Transverse colon (tissue), 4 donors: ENCODE measurements at regions not wholly inside any gene's neighbourhood (a gene's known extent, or its start where the extent isn't known, plus 50 kb on each side); places are given as distances from the start of the nearest gene placed in this dataset.

Source experiments
- DNase-seq: peaks from one replicate; pipeline ENCODE4 v3.0.0-alpha.2; 2019
- H3K27ac ChIP-seq, 4 donors: fragments of 200-600 bp; sonication (generic); 2 replicates each; pipeline ENCODE4 v1.5.1; 2016 to 2018; ENCODE audit warnings: inconsistent platforms in 4 of 4
- H3K27me3 ChIP-seq: fragments of 200-600 bp; sonication (generic); 2 replicates; pipeline ENCODE4 v1.5.1; 2017; ENCODE audit warnings: inconsistent platforms
- H3K36me3 ChIP-seq, 4 donors: fragments of 200-600 bp; sonication (generic); 2 replicates each; pipeline ENCODE4 v1.5.1; 2017 to 2019; ENCODE audit warnings: inconsistent platforms in 4 of 4
- H3K4me1 ChIP-seq, 4 donors: fragments of 200-600 bp; sonication (generic); 2 replicates each; pipeline ENCODE4 v1.5.1; 2017 to 2020; ENCODE audit warnings: inconsistent platforms in 4 of 4
- H3K4me3 ChIP-seq, 4 donors: fragments of 200-600 bp; sonication (generic); 1 replicate in 1 of 4; 2 replicates in 3 of 4; pipeline versions ENCODE4 v1.5.1 to v1.6.1; 2017 to 2019; ENCODE audit warnings: inconsistent platforms in 4 of 4
- H3K9me3 ChIP-seq, 2 donors: fragments of 200-600 bp; sonication (generic); 2 replicates each; pipeline ENCODE4 v1.5.1; 2017 to 2019; ENCODE audit warnings: inconsistent platforms in 2 of 2
- EP300 ChIP-seq: sonication (generic); formaldehyde crosslinking; IDR thresholded peaks from one replicate; pipeline ENCODE4 v1.6.1; 2017; ENCODE audit warnings: antibody characterized with exemption, low read depth
- POLR2A ChIP-seq: fragments of 450-650 bp; IDR thresholded peaks from one replicate; pipeline ENCODE4 v1.6.1; 2016; ENCODE audit warnings: antibody characterized with exemption, mild to moderate bottlenecking, moderate library complexity
- POLR2AphosphoS5 ChIP-seq, 3 donors: sonication (generic); formaldehyde crosslinking; IDR thresholded peaks; one replicate each; pipeline ENCODE4 v1.6.1; 2016; ENCODE audit warnings: antibody characterized with exemption in 3 of 3
- WGBS, 2 donors: methylation state at CpG; one replicate each; pipeline ENCODE4 v1.1.5; 2018; ENCODE audit warnings: low coverage in 1 of 2; 5-methylcytosine and 5-hydroxymethylcytosine counted together
- in situ Hi-C, 4 donors: fragments of 200-750 bp; cut with MboI; loops; one replicate each; pipeline versions ENCODE4 v1.15.0 to v1.15.1; 2017; ENCODE audit warnings: low sequenced_read_pairs in 3 of 4, low pct_ligation_motif_present in 1 of 4, low pct_unique_long_range_greater_than_20kb in 1 of 4
- intact Hi-C: fragments of 100-400 bp; cut with DNase I; formaldehyde crosslinking; loops from one replicate; pipeline ENCODE4 v1.15.1; 2023; ENCODE audit warnings: low total_unique reads
- TF ChIP-seq, protein P1 (sequence below), 5 experiments: fragments of 200-600 bp in 3 of 5; fragments of 450-650 bp in 2 of 5; sonication (generic) in 3 of 5; IDR thresholded peaks; 1 replicate in 2 of 5; 2 replicates in 3 of 5; pipeline ENCODE4 v1.5.1; 2016 to 2017; ENCODE audit warnings: antibody characterized with exemption in 5 of 5, inconsistent platforms in 3 of 5, mild to moderate bottlenecking in 2 of 5, moderate library complexity in 1 of 5

DNA sequence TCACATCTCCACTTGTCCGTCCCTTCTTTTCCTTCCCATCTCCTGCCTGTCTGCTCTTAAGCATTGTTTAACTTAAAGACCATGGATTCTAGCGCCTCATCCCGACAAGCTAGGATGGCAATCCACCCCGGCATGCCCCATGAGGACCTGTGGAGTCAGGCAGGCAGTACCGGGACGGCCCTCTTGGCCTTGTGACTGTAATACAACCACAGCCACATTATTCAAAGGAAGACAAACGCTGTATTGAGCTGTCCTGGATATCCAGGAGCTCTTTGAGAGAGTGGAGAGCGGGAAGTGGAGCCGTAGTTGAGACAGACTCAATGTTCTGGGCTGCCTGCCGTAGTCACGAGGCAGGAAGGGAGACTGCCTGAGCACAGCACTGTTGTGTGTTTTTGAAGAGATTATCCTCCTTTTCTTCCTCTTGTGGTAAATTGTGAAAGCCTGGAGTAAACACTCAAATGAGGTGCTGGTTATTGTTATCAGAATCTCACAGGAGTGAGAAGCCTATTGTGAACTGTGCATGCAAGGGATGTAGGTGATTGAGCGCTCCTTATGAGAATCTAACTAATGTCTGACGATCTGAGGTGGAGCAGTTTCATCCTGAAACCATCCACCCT lies 929.8 kb upstream of the CNTNAP5 start:
- H3K36me3 ChIP-seq = no peaks in the 10 kb centered on the region
- no peak overlapping the region for H3K4me3 ChIP-seq
- no peaks in the 10 kb centered on the region for H3K27me3 ChIP-seq
- TF ChIP-seq, protein P1, sequence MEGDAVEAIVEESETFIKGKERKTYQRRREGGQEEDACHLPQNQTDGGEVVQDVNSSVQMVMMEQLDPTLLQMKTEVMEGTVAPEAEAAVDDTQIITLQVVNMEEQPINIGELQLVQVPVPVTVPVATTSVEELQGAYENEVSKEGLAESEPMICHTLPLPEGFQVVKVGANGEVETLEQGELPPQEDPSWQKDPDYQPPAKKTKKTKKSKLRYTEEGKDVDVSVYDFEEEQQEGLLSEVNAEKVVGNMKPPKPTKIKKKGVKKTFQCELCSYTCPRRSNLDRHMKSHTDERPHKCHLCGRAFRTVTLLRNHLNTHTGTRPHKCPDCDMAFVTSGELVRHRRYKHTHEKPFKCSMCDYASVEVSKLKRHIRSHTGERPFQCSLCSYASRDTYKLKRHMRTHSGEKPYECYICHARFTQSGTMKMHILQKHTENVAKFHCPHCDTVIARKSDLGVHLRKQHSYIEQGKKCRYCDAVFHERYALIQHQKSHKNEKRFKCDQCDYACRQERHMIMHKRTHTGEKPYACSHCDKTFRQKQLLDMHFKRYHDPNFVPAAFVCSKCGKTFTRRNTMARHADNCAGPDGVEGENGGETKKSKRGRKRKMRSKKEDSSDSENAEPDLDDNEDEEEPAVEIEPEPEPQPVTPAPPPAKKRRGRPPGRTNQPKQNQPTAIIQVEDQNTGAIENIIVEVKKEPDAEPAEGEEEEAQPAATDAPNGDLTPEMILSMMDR (IDR thresholded peaks at IDR 0.05) = no peak
- no peak for TF ChIP-seq EP300
- TF ChIP-seq POLR2A = no peak
- no peak for TF ChIP-seq POLR2AphosphoS5 (IDR thresholded peaks at IDR 0.05)
- DNase-seq = no peak
- no peaks in the 10 kb centered on the region for H3K4me1 ChIP-seq
- in situ Hi-C loops (no loop called here), intact Hi-C loops (no loop called here)
- no peaks in the 10 kb centered on the region for H3K9me3 ChIP-seq
- H3K27ac ChIP-seq = no peak overlapping the region
- 78 to 87% methylated on average over 6 to 13 of the region's 13 CpGs for WGBS, 2 donors

DNA sequence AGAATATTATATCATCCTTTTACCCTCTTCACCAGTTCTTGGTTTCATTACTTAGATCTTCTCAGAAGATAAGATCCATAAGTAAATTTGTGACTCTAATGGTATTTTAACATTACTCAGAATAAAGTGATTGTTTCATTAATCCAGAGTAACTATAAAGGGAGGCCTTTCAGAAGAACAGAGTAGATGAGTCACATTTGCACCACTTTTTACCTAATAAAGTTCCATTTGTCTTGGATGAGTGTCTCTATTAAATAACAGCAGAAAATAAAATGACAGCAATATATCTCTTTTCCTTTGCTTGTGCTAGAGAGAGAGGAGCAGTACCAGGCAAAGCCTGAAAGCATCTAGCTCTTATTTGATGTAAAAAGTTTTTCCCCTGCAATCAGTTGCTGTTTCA lies 926.5 kb upstream of the CNTNAP5 start:
- Histone ChIP-seq H3K27me3 (no peaks in the 10 kb centered on the region), H3K36me3 (no peaks in the 10 kb centered on the region), H3K27ac (no peak overlapping the region), H3K4me1 (no peaks in the 10 kb centered on the region), H3K4me3 (no peak overlapping the region), H3K9me3 (no peaks in the 10 kb centered on the region)
- TF ChIP-seq POLR2A (no peak), EP300 (no peak), POLR2AphosphoS5 (IDR thresholded peaks at IDR 0.05) (no peak)
- TF ChIP-seq, protein P1 (IDR thresholded peaks at IDR 0.05) = no peak
- no peak for DNase-seq
- intact Hi-C loops (no loop called here), in situ Hi-C loops (no loop called here)

DNA sequence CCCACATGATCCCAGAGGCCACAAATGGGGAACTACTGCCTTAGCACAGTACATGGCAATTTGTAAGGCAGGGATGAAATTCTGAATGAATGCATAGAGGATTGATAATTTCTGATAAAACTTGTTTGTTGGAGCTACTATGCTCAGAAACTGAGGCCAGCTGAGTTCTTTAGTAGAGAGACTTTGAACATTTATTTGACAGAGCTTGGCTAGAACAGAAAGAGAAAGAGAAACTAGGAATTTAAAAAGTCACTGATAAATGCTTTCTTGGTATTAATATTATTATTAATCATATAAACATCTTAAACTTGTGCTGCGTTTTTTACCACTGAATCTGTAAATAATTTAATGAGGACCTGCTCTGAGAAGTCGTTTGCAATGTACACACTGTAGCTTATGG lies 923.7 kb upstream of the CNTNAP5 start:
- DNase-seq = no peak
- WGBS, 2 donors = 29 to 32% methylated on average over 2 of the region's 2 CpGs
- Histone ChIP-seq H3K27ac (no peak overlapping the region), H3K36me3 (no peaks in the 10 kb centered on the region), H3K9me3 (no peaks in the 10 kb centered on the region), H3K4me1 (no peaks in the 10 kb centered on the region), H3K4me3 (no peak overlapping the region), H3K27me3 (no peaks in the 10 kb centered on the region)
- in situ Hi-C loops = no loop called here
- TF ChIP-seq EP300 (no peak), POLR2AphosphoS5 (IDR thresholded peaks at IDR 0.05) (no peak)
- TF ChIP-seq, protein P1 (IDR thresholded peaks at IDR 0.05) = no peak
- intact Hi-C loops = no loop called here

DNA sequence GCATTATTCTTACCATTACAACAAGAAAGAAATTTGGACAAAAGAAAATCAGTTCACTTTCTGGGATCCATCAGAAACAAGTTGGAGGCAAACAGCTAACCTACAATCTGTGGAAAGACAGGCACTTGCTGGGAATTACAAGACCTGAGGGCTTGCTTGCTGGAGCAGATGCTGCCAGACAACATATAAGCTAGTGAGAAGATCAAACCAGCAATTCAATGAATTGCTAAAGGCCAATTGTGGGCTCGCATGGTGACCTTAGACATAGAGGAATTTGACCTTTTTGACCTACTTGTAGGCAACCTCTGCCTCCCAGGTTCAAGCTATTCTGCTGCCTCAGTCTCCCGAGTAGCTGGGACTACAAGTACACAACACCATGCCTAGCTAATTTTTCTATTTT lies 921.2 kb upstream of the CNTNAP5 start:
- no peaks in the 10 kb centered on the region for H3K9me3 ChIP-seq
- WGBS, 2 donors = 69 to 79% methylated on average over 2 of the region's 2 CpGs
- H3K36me3 ChIP-seq = no peaks in the 10 kb centered on the region
- no peak overlapping the region for H3K4me3 ChIP-seq
- H3K27ac ChIP-seq = no peak overlapping the region
- DNase-seq = no peak
- no peak for TF ChIP-seq POLR2AphosphoS5 (IDR thresholded peaks at IDR 0.05)
- no peak for TF ChIP-seq EP300
- TF ChIP-seq POLR2A = no peak
- TF ChIP-seq, protein P1 (IDR thresholded peaks at IDR 0.05) = no peak
- H3K4me1 ChIP-seq = no peaks in the 10 kb centered on the region
- intact Hi-C loops (no loop called here), in situ Hi-C loops (no loop called here)
- H3K27me3 ChIP-seq = no peaks in the 10 kb centered on the region
